Eye (tissue), 1 donor: ENCODE measurements at regions not wholly inside any gene's neighbourhood (a gene's known extent, or its start where the extent isn't known, plus 50 kb on each side); places are given as distances from the start of the nearest gene placed in this dataset.

Source experiments
- DNase-seq: peaks from one replicate; pipeline ENCODE4 v3.0.0-alpha.2; 2015

DNA sequence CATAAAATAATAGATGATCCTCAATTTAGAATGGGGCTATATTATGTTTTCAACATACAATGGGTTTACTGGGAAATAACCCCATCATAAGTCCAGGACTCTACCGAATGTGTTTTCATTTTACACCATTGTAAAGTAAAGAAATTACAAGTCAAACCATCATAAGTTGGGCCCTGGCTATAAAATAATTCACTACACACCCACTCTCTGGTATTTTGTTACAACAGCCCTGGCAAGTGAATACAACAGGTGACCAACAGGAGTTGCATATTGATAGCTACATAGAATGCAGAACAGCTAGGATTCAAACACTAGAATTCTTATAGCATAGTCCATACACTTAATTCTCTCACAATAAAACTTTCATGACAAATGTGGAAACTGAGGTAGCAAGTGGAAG, 673.0 kb upstream of the CA10 start:
- no peak for DNase-seq

DNA sequence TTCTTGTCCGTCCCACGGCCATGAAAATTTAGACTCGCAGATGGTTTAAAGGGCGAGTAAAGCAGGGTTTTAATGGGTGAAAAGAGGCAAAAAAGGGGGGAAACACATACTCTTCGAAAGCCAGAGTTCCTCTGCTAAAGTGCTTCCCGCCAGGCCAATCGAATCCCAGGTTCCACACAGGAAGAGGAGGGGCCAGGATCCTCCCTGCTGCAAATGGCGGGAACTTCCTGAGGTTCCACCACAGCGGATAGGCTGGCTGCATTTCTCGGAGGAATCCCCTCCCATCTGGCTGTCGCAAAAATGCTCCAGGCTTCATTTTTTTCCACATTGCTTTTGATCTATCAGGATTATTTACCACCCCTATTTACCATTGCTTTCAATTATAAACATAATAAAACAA, 670.1 kb upstream of the CA10 start:
- DNase-seq: no peak

DNA sequence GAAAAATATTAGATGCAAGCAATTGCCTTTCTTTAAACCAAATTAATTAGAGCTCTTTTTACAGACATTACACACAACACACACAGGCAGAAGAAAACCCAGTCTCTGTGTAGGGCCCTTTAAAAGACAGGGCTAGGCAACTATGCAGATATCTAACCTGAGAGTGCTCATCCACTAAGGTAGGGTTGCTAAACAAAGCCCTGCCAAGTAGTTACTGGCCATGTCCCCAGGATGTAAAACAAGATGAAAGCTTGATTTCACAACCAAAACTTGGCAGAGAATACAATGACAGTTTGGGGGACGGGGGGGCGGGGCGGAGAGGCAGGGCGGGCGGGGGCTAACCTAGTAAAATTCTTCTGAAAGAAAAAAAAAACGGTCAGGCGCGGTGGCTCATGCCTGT, 669.0 kb upstream of the CA10 start:
- no peak for DNase-seq

DNA sequence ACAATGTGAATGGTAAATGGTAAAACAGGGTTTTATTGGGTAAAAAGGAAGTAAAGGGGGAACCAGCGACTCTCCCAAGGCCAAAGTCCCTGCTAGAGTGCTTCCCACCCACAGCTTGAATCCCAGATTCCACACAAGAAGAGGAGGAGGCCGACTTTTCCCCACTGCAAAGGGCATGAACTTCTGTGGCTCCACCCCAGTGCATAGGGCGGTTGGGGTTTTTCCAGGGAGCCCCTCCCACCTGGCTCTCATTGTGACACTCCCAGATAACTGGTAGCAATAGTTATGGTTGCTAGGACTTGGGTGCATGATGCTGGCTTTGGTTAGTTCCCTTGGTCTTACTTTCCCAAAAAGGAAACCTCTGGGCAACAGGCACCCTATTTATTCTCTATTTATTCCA, 666.0 kb upstream of the CA10 start:
- no peak for DNase-seq

DNA sequence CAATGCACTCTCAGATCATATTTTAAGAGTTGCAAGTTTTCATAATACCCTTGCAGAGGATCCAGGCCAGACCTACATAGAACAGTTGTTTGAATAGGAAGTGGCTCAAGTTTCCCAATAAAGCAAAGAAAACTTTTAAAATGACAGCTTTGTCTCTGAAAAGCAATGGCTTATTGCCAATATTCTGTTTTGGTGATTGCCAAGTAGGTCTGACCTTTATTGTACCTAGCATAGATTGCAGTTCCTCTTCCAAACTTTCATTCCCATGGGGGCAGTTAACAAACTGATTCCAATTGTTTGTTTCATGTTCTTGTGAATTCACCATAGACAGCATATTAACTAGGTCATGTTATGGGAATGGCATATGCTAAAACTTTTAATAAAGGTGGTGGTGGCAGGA, 664.6 kb upstream of the CA10 start:
- DNase-seq: no peak

DNA sequence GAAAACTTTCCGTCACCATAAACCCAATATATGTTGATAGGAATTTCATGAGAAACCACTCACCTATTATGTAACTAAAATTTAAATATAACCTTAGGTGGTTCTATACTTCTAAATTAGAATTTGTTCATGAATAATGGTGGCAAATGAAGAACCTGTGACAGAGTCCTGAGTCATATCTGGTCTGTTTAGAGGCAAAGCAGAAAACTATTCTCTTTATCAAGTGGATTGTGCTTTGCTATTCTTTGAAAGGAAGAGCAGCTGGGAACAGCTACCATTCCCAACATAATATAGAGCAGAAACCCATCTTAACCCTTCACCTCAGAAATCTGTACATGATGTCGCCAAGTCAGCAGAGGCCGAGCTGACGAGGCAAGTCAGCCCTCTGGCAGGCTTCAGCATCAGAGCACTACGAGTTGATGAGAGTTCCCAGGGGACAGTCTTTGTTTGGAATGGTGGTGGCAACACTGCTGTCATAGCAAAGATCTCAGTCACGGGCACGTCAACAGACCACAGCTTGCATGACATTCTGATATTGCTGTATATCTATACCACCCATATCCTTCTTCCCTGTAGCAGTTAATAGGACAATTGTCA, 631.9 kb upstream of the CA10 start:
- peak; percentile 84 for DNase-seq

DNA sequence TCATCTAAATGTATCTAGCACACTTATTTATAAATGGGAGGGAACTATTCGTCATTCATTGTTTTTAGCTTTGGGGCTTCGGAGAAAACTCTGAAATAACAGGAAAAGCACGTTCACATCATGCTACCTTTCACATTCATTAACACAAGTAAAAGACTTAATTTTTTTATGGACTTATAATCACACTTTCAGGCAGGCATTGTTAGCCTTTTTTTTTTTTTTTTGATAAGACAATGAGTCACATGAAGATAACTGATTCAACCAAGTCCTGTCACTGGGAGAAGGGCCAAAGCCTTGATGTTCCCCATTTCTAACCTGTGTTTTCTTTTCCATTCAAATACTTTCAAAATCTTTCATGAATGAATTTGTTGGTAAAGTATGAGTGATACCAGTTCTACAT, 631.3 kb upstream of the CA10 start:
- DNase-seq: no peak

DNA sequence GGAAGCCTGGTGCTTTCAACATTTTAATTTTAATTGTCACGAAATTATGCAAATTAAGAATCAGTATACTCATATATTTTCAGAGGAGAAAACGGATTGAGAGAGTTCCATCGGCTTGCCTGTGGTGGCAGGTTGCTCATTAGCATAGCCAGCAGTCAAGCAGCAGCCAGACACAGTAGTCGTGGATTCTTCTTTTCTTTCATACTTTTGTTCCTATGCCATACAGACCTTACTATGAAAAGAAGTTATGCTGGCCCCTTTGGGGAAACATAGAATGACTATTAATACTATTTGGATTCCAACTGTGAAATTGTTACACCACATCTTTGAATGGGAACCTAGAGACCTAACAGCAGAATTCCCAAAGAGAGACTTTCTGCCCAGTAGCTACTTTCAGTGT, 617.7 kb upstream of the CA10 start:
- DNase-seq: no peak

DNA sequence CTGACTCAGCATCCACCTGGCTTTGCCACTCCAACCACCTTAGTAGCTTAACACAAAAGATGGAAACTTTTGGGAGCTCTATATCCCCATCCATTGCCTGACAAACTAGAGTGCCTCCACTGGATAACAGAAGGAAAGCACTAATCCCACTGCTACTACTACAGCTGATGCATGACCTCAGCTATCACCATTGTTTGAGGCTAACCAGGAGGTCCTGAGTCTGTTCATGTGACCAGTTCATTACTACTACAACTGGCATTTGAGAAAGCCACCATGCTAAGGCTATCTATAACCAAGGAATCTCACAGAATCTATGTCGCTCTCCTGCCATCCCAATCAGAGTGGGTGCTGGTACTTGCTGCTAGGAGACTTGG, 604.3 kb upstream of the CA10 start:
- DNase-seq: no peak

DNA sequence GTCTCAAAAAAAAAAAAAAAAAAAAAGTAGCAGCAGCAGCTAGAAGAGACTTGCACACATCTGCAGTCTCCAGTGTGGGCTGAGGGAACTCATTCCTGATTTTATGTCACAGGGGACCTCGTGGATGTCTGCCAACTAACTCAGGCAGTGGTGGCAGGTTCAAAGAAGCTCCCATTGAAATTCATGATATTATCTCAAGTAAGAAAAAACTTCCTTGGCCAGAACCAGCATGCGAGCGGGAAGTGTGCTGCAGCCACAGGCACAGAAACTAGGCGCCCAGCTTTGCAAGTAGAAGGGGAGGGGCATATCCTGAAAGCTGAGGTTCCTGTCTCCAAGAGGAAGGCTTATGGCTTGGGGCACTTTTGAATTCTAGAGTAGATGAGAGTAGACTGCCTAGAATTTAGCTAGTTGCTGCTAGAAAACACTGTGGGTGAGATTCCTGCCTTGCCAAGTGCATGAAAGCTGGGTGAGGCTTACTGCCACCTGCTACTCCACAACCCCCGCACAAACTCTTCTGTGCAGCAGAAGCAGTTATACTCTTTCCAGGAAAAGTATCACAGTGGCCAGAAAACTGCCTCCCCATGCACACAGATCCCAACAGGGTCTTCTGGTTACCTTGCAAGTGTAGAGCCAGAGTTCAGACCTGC, 603.8 kb upstream of the CA10 start:
- DNase-seq: no peak

DNA sequence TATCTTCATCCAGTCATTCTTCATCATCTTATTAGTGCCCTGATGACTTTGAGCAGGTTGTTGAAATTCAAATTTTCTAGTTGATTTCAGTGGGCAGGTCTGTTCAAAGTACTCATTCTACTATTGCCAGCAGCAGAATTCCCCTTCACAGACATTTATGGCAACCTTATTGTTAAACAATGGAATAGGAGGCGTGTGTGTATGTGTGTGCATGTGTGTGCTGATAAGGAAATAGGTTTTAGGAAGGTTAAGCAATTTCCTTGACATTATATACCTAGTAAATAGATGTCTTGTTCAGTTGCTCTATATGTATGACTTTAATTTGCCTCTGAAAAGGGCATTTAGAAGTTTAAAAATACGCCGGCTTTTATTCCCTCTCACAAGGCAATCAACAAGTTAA, 601.4 kb upstream of the CA10 start:
- DNase-seq: no peak

DNA sequence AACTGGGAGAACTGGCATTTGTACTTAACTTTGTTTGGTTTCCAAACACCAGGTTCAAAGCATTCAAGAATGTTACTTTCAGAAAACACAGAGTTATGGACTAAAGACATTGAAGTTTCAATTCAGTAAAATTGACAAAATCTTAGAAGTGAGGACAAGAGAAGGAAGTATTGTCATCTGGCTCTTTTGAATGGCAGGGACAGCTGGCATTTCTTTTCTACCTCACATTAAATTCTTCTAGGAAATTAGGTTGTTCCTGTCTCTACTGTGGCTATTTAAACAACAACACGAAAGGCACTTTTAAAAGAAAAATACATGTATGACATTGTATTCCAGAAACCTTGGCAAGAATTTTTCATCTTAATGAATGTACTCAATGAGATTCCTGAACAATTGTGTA, 600.0 kb upstream of the CA10 start:
- no peak for DNase-seq

DNA sequence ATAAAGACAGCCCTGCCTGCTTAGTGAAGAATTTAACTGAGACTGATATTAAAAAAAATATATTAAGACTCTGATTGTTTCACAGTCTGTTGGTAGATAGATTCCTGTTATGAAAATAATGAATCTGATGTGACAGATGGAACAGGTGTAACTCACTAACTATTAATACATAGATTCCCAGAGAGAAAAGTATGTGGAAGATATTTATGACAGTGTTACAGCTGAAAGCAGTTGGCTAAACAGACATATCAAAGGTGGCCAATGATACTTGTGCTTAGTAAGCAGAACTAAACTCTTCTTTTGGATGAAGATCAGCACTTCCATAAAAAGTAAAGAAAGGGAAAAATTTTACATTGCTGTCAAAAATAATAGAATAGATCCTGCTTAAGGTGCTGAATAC, 598.2 kb upstream of the CA10 start:
- no peak for DNase-seq

DNA sequence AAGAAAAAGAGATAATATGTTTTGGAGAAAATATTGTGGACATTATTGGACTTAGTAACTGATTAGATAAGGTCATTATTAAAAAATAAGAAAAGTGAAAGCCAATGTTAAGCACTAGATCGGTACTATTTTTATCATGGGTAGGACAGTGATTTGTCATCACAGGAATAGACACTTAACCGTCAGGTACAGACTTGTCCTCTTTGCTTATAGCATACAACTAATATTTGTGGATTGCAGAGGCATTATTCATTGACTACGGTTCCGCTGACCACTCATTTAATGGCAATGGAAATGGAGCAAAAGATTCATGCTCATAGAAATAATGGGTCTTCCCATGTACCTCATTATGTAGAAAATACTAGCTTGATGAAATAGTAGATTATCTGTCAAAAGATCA, 596.3 kb upstream of the CA10 start:
- DNase-seq: no peak

DNA sequence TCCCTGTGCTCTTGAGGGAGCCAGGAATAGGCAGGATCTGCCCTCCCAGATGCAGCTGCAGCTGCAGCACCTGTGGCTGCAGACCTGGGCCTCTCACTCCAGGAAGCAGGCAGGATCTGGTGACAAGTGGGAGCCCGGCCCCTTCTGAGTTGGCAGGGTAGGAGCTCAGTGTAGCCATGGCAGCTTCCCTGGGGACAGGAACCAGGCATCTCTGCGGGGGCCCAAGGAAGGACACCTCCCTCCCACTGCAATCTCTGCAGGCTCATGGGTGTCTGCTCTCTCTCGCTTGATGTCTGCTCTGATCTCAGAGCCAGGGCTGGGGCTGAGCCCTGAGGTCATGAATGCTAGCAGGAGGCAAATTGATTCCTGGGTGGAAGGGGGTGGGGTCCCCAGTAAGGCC, 592.5 kb upstream of the CA10 start:
- DNase-seq: no peak

DNA sequence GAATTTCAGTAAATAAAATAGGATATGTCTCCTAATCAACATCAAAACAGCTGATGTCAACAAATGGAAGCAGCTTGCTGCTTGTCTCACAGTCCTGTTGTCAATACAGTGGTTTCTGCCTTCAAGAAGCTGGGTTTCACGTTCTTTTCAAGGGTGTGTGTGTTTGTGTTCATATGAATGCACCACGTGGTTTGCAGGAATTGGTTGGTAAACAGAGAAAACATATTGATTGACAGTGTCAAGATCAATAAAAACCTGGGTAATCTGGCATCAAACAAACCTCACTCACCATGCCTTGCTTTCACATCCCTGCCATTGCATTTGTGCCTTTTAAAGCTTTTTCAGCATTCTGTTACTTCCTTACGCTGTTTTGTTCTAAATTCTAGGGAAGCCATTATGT, 585.7 kb upstream of the CA10 start:
- peak; percentile 35 for DNase-seq

DNA sequence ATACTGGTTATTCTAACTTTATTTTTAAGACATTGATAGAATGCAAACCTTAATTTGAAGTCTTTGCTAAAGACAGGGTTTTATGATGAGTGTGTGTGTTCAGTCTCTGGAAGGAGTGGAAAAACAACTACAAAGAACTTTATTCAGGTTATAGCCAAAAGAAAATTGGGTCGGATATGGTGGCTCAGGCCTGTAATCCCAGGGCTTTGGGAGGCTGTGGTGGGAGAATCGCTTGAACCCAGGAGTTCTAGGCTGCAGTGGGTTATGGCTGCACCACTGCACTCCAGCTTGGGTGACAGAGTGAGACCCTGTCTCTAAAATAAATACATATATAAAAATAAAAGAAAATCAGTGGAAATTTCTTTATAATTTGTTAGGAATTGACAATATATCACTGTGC, 581.5 kb upstream of the CA10 start:
- DNase-seq: no peak

DNA sequence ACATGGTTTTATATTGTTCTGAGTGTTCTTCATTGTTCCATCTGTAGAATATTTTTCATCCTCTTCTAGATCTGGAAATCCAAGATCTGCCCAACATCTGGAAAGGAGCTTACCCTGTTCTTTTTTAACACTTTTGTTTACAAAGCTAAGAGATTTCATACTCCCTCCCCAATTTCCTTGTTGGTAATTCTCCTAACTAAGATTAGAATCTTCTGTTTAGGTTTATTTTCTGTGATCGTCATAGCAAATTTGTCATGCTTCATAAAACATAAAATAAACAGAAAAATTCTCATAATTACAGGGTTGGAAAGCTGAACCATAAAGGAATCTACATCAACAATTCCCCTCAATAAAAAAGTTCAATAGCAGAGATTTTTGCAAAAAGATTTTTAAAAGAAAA, 580.3 kb upstream of the CA10 start:
- peak; percentile 15 for DNase-seq

DNA sequence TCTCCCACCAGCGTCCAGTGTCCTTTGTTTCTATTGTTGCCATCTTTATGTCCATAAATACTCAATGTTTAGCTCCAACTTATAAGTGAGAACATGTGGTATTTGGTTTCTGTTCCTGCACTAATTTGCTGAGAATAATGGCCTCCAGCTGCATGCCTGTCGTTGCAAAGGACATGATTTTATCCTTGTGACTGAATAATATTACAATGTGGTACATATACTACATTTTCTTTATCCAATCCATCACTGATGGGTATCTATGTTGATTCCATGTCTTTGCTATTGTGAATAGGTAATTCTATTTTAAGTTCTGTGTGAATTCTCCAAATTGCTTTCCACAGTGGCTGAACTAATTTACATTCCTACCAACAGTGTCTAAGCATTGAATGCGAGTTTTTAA, 578.6 kb upstream of the CA10 start:
- DNase-seq: no peak

DNA sequence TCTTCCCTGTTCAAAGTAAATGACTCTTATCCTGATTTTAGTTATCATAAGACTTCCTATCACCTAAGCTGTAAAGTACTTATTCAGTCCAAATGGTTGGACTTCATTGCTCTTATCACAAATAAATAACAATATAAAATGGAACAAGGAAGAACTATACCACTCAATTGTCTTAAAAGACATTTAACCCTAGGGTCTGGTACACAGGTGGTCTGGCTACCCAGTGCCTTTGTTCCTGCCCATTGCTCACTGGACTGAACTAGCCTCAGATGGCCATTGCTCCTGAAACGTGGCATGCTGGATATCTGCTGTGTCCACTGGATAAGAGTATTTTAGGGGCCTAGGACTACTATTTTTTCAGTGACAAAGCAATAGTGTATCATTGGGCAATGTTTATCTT, 574.3 kb upstream of the CA10 start:
- no peak for DNase-seq

DNA sequence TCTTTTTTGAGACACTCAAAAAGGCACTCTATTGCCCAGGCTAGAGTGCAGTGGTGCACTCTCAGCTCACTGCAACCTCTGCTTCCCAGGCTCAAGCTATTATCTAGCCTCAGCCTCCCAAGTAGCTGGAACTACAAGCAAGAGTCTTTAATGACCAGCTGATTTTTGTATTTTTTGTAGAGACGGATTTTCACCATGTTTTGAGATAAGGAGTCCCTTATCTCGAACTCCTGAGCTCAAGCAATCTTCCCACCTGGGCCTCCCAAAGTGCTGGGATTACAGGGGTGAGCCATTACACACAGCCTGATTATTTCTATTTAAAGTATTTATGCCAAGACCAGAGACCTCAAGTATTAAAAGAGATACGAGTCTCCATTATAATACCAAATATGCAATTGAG, 566.1 kb upstream of the CA10 start:
- DNase-seq: no peak

DNA sequence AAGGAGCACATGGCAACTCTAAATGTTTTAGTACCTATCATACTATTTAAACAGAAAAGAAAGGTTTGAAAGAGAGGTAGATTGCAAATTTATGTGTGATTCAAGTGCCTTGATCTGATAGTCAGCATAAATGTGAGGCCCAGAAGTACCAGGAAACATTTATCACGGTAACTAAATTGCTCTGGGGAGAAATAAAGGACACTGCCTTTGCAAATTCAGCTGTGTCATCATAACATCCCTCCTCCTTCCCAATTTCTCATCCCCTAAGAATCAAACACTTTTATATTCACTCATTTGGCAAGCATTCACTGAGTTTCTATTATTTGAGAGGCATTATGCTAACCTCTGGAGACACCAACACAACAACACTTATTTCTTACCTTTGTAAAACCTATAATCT, 563.4 kb upstream of the CA10 start:
- DNase-seq: no peak

DNA sequence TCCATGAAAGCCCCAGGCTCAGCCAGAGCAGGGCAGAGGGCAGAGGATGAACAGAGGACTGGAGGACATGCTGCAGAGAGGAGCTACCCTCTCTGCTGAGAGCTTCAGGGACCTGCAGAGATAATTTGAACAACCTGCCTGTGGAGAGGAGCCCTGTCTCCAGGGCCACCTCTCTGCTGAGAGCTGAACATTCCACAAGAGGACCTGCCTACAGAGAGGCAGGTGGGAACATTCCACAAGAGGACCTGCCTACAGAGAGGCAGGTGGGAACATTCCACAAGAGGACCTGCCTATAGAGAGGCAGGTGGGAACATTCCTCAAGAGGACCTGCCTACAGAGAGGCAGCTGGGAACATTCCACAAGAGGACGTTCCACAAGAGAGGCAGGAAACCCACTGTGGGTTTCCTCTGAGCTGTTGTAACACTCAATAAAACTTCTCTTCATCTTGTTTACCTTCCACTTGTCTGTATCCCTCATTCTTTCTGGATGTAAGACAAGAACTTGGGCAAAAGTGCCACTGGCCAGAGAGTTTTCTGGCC, 551.9 kb upstream of the CA10 start:
- DNase-seq: no peak

DNA sequence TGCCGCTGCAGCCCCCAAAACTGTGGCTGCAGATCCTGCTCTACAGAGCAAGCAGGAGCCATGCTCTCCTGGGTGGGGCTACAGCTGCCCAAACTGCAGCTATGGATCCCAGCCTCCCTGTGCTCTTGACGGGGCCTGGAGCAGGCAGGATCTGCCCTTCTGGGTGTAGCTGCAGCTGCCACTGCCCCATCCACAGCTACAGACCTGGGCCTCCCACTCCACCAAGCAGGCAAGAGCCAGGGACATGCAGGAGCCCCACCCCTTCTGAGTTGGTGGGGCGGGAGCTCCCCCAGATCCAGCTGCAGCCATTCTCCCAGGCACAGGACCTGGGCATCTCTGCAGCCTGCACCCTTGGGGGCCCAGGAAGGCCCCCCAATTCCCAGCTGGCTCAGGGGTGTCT, 551.2 kb upstream of the CA10 start:
- no peak for DNase-seq

DNA sequence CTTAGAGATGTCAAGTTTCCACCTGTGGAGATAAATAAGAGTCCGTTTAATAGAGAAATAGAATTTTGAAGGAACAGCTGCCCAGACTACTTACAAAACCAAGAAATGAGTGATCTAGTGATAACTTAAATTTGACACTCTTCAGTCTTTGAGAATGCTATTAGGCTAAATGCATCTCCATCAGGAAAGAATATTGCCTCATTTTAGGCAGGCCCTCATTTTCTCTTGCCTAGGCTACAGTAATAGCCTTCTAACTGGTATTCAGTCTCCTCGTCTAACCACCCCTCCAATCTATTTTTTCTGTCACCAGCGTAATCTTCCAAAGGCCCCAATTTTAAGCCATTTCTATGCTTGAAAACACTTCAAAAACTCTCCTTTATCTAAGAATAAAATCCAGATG, 537.8 kb upstream of the CA10 start:
- no peak for DNase-seq
